ENCODE measurements at regions not wholly inside any gene's neighbourhood (a gene's known extent, or its start where the extent isn't known, plus 50 kb on each side); places are given as distances from the start of the nearest gene placed in this dataset.

DNA sequence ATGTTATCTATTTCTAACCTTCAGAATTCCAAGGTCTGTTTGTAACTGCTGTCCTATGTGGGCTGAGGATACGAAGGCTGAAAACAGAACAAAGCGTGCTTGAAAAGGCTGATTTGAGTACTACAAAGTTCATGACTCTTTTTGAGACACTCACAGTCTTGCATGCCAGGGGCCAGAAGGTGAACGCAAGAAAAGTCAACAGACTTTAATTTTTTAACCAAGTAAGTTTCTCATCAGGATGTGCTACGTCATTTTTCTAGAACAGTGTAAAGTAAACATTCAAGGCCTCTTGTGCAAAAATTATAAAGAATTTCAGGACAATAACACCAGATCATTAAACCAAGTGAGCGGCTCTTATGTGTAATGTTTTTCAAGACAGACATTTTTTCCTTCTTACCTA is 163.5 kb downstream of the COG6 start:
- Histone ChIP-seq H3K9me3 (ENCODE audit: low read length) (no peaks in the 10 kb centered on the region), H3K9ac (ENCODE audit: low read length) (no peak overlapping the region), H3K36me3 (ENCODE audit: insufficient read depth, low read length) (no peaks in the 10 kb centered on the region), H3K9me2 (ENCODE audit: low read depth, low read length) (no peaks in the 10 kb centered on the region), H3K79me2 (ENCODE audit: insufficient read depth, low read length) (no peaks in the 10 kb centered on the region), H3K4me2 (ENCODE audit: low read length) (no peak overlapping the region), H3K27me3 (ENCODE audit: insufficient read depth, low read length) (no peaks in the 10 kb centered on the region), H4K20me1 (ENCODE audit: insufficient read depth, low read length) (no peaks in the 10 kb centered on the region), H2AFZ (ENCODE audit: low read length) (no peak overlapping the region), H3K4me3 (ENCODE audit: low read depth, low read length, poor library complexity, severe bottlenecking) (no peak overlapping the region), H3K27ac (ENCODE audit: low read depth, low read length, poor library complexity, severe bottlenecking) (no peak overlapping the region), H3F3A (ENCODE audit: insufficient read depth, low read length) (no peaks in the 10 kb centered on the region), H3K4me1 (ENCODE audit: insufficient read depth, low read length, severe bottlenecking) (no peaks in the 10 kb centered on the region)
- no peak for TF ChIP-seq EZH2 (IDR thresholded peaks at IDR 0.05; ENCODE audit: borderline replicate concordance, low read length)
- TF ChIP-seq CTCF (IDR thresholded peaks at IDR 0.05; ENCODE audit: low read length), result no peak

DNA sequence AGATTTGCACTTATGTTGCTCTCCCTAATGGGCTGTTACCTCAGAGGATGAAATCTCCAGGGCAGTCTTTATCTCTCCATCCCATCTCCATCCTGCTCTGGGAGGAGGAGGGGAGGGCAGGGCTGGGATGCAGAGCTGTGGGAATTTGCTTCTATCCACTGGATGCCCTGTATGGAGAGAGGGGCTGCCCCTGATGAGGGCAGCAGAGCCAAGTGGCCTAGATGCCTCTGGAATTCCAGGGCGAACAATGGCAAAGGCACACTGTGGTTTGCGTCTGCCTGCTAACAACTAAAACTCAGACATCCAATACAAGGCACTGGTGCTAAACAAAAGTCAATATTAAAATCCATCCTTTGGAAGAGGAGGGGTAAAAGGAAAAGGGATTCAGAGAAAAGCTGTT is 165.1 kb downstream of the COG6 start:
- Histone ChIP-seq H3K36me3 (ENCODE audit: insufficient read depth, low read length) (no peaks in the 10 kb centered on the region), H3K4me2 (ENCODE audit: low read length) (no peak overlapping the region), H3K9me2 (ENCODE audit: low read depth, low read length) (no peaks in the 10 kb centered on the region), H2AFZ (ENCODE audit: low read length) (no peak overlapping the region), H3K9ac (ENCODE audit: low read length) (no peak overlapping the region), H3F3A (ENCODE audit: insufficient read depth, low read length) (no peaks in the 10 kb centered on the region), H3K9me3 (ENCODE audit: low read length) (no peaks in the 10 kb centered on the region), H3K27ac (ENCODE audit: low read depth, low read length, poor library complexity, severe bottlenecking) (no peak overlapping the region), H3K4me3 (ENCODE audit: low read depth, low read length, poor library complexity, severe bottlenecking) (no peak overlapping the region), H3K27me3 (ENCODE audit: insufficient read depth, low read length) (no peaks in the 10 kb centered on the region), H4K20me1 (ENCODE audit: insufficient read depth, low read length) (no peaks in the 10 kb centered on the region), H3K79me2 (ENCODE audit: insufficient read depth, low read length) (no peaks in the 10 kb centered on the region), H3K4me1 (ENCODE audit: insufficient read depth, low read length, severe bottlenecking) (peaks cover 4% of the 10 kb centered on the region)
- TF ChIP-seq CTCF (IDR thresholded peaks at IDR 0.05; ENCODE audit: low read length) (no peak), EZH2 (IDR thresholded peaks at IDR 0.05; ENCODE audit: borderline replicate concordance, low read length) (no peak)

DNA sequence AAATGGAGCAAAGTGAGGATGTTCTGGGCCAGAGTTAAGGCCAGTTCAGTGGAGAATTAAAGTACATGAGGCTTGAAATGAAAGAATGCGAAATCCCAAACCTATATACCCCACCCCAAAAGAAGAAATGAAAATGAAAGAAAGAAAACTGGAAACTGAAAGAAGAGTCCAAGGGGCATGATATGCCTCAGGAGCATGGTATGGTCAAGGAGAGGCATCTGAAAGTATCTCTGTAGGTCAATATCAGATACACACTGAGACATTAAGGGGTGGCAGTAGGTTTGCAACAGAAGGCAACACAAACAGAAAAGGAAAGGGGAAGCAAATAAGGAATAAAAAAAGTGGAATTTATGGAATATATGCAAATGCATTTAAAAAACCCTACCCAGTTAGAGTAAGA is 166.5 kb downstream of the COG6 start:
- no peak overlapping the region for H3K9ac ChIP-seq (ENCODE audit: low read length)
- H3K36me3 ChIP-seq (ENCODE audit: insufficient read depth, low read length), result no peaks in the 10 kb centered on the region
- no peak overlapping the region for H3K4me2 ChIP-seq (ENCODE audit: low read length)
- peaks cover 18% of the 10 kb centered on the region for H3K4me1 ChIP-seq (ENCODE audit: insufficient read depth, low read length, severe bottlenecking)
- no peak overlapping the region for H2AFZ ChIP-seq (ENCODE audit: low read length)
- TF ChIP-seq CTCF (IDR thresholded peaks at IDR 0.05; ENCODE audit: low read length) (no peak), EZH2 (IDR thresholded peaks at IDR 0.05; ENCODE audit: borderline replicate concordance, low read length) (no peak)
- H4K20me1 ChIP-seq (ENCODE audit: insufficient read depth, low read length), result no peaks in the 10 kb centered on the region
- no peaks in the 10 kb centered on the region for H3K9me3 ChIP-seq (ENCODE audit: low read length)
- no peaks in the 10 kb centered on the region for H3F3A ChIP-seq (ENCODE audit: insufficient read depth, low read length)
- no peaks in the 10 kb centered on the region for H3K27me3 ChIP-seq (ENCODE audit: insufficient read depth, low read length)
- no peaks in the 10 kb centered on the region for H3K79me2 ChIP-seq (ENCODE audit: insufficient read depth, low read length)
- no peaks in the 10 kb centered on the region for H3K9me2 ChIP-seq (ENCODE audit: low read depth, low read length)
- no peak overlapping the region for H3K27ac ChIP-seq (ENCODE audit: low read depth, low read length, poor library complexity, severe bottlenecking)
- no peak overlapping the region for H3K4me3 ChIP-seq (ENCODE audit: low read depth, low read length, poor library complexity, severe bottlenecking)
